ENCODE measurements at regions not wholly inside any gene's neighbourhood (a gene's known extent, or its start where the extent isn't known, plus 50 kb on each side); places are given as distances from the start of the nearest gene placed in this dataset.

DNA sequence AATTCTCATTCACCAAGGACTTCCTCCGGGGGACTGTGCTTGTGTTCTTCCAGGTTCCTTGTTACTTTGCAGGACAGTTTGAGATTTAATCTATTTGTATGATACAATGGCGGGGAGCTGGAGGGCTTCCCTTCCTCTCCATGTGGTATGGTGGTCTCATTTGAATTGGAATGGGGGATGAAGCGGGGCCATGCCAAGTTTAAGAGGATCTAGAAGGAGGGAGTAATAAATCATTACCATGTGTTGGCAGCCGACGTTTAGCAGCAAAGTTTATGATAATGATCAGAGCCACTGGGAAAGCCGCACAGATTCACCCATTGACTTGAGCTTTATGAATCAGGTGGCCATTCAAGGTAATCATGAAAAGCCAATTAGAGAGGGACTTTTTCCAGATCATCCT is 355.1 kb upstream of the MGMT start:
- Histone ChIP-seq H3K4me3 (no peak overlapping the region), H3K27ac (no peak overlapping the region), H3K36me3 (no peaks in the 10 kb centered on the region), H3K9me3 (no peaks in the 10 kb centered on the region), H3K27me3 (no peaks in the 10 kb centered on the region), H3K4me1 (no peaks in the 10 kb centered on the region)
- intact Hi-C loops (cut with DNase I): no loop called here
- ATAC-seq (no peak), DNase-seq (no peak)
- WGBS (ENCODE audit: insufficient coverage, low coverage, low lambda C conversion rate, missing lambda C conversion rate): 70% methylated on average over 6 of the region's 6 CpGs
- TF ChIP-seq, protein P1, sequence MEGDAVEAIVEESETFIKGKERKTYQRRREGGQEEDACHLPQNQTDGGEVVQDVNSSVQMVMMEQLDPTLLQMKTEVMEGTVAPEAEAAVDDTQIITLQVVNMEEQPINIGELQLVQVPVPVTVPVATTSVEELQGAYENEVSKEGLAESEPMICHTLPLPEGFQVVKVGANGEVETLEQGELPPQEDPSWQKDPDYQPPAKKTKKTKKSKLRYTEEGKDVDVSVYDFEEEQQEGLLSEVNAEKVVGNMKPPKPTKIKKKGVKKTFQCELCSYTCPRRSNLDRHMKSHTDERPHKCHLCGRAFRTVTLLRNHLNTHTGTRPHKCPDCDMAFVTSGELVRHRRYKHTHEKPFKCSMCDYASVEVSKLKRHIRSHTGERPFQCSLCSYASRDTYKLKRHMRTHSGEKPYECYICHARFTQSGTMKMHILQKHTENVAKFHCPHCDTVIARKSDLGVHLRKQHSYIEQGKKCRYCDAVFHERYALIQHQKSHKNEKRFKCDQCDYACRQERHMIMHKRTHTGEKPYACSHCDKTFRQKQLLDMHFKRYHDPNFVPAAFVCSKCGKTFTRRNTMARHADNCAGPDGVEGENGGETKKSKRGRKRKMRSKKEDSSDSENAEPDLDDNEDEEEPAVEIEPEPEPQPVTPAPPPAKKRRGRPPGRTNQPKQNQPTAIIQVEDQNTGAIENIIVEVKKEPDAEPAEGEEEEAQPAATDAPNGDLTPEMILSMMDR (IDR thresholded peaks at IDR 0.05): no peak
- TF ChIP-seq POLR2A (IDR thresholded peaks at IDR 0.05): no peak

GRCh38 chr10:129114588-129114987 is 352.5 kb upstream of the MGMT start:
- Histone ChIP-seq H3K27ac (no peak overlapping the region), H3K36me3 (no peaks in the 10 kb centered on the region), H3K4me1 (no peaks in the 10 kb centered on the region), H3K27me3 (no peaks in the 10 kb centered on the region), H3K9me3 (no peaks in the 10 kb centered on the region), H3K4me3 (no peak overlapping the region)
- ATAC-seq (no peak), DNase-seq (no peak)
- TF ChIP-seq, protein P1 (IDR thresholded peaks at IDR 0.05): no peak
- TF ChIP-seq POLR2A (IDR thresholded peaks at IDR 0.05): no peak
- intact Hi-C loops (cut with DNase I): no loop called here
- WGBS (ENCODE audit: insufficient coverage, low coverage, low lambda C conversion rate, missing lambda C conversion rate): 68% methylated on average over 3 of the region's 10 CpGs

- Histone ChIP-seq H3K27ac (no peak overlapping the region), H3K4me1 (no peaks in the 10 kb centered on the region), H3K9me3 (no peaks in the 10 kb centered on the region), H3K4me3 (no peak overlapping the region), H3K36me3 (no peaks in the 10 kb centered on the region), H3K27me3 (no peaks in the 10 kb centered on the region)
- 69% methylated on average over 8 of the region's 8 CpGs for WGBS (ENCODE audit: insufficient coverage, low coverage, low lambda C conversion rate, missing lambda C conversion rate)
- DNase-seq (no peak), ATAC-seq (no peak)
- TF ChIP-seq POLR2A (IDR thresholded peaks at IDR 0.05): no peak
- TF ChIP-seq, protein P1 (IDR thresholded peaks at IDR 0.05): no peak
- intact Hi-C loops (cut with DNase I): no loop called here
Observed at GRCh38 chr10:129116371-129116770, 350.7 kb upstream of the MGMT start.

DNA sequence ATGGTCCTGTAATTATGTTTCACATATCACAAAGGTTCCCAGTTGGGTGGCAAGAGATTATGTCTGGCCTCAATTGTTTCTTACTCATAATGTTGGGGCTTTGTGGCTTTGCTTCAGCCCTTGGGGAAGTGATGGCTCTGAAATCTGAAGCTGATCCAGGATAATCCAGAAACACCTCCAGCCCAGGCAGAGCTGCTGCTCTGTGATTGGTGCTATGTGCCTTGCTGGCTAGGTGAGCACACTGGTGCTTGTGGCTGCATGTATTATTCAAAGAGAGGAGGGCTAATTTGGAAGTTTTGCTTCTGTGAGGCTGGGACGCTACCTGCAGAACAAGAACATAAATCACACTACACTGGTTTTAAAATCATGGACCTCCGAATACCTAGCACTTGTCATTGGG is 346.6 kb upstream of the MGMT start:
- H3K4me3 ChIP-seq: no peak overlapping the region
- 0% methylated on average over 1 of the region's 2 CpGs for WGBS (ENCODE audit: insufficient coverage, low coverage, low lambda C conversion rate, missing lambda C conversion rate)
- no peaks in the 10 kb centered on the region for H3K4me1 ChIP-seq
- no peaks in the 10 kb centered on the region for H3K27me3 ChIP-seq
- intact Hi-C loops (cut with DNase I): no loop called here
- ATAC-seq: no peak
- H3K36me3 ChIP-seq: no peaks in the 10 kb centered on the region
- no peaks in the 10 kb centered on the region for H3K9me3 ChIP-seq
- H3K27ac ChIP-seq: no peak overlapping the region
- TF ChIP-seq POLR2A (IDR thresholded peaks at IDR 0.05): no peak
- TF ChIP-seq, protein P1 (IDR thresholded peaks at IDR 0.05): no peak
- no peak for DNase-seq

DNA sequence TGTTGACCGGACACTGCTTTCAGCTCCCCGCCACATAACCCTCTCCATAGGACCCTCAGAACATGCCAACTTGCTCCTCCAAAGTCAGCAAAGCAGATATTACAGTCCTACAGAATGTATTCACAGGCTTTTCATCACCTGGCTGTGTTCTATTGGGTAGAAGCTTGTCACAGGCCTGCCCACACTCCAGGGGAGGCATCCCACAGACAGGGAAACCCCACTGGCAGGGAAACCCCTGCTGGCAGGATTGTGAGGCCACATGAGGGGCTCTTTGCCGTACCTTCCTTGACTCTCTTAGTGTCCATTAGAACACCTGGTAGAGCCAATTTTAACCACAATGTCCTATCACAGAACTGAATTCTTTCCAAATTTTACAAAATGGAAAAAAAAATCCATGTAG is 344.2 kb upstream of the MGMT start:
- no peak for DNase-seq
- TF ChIP-seq, protein P1 (IDR thresholded peaks at IDR 0.05): no peak
- no peak for TF ChIP-seq POLR2A (IDR thresholded peaks at IDR 0.05)
- 67% methylated on average over 1 of the region's 3 CpGs for WGBS (ENCODE audit: insufficient coverage, low coverage, low lambda C conversion rate, missing lambda C conversion rate)

More for the DNA sequence above, 344.2 kb upstream of the MGMT start:
- no peak for ATAC-seq
- Histone ChIP-seq H3K9me3 (peaks cover 0 to 6% (median 0%) of the 10 kb centered on the region in 4 donors), H3K36me3 (no peaks in the 10 kb centered on the region), H3K4me1 (no peaks in the 10 kb centered on the region), H3K27me3 (no peaks in the 10 kb centered on the region), H3K4me3 (no peak overlapping the region), H3K27ac (no peak overlapping the region)
- intact Hi-C loops (cut with DNase I): no loop called here
